Body of pancreas (tissue), 4 donors: ENCODE measurements at regions not wholly inside any gene's neighbourhood (a gene's known extent, or its start where the extent isn't known, plus 50 kb on each side); places are given as distances from the start of the nearest gene placed in this dataset.

Experiments
- CTCF ChIP-seq, 7 experiments: fragments of 450-650 bp in 4 of 7; fragments of 200-600 bp in 3 of 7; sonication (generic) in 3 of 7; IDR thresholded peaks; one replicate each; pipeline ENCODE4 v1.5.1; 2016 to 2019; ENCODE audit warnings: antibody characterized with exemption in 7 of 7
- POLR2A ChIP-seq, 3 donors: fragments of 450-650 bp; IDR thresholded peaks; one replicate each; pipeline ENCODE4 v1.6.1; 2016; ENCODE audit warnings: antibody characterized with exemption in 3 of 3, mild to moderate bottlenecking in 2 of 3

GRCh38 chr6:66965227-66965626, 1258.2 kb upstream of the EYS start:
- TF ChIP-seq POLR2A (IDR thresholded peaks at IDR 0.05) (no peak), CTCF (IDR thresholded peaks at IDR 0.05) (no peak)
